VCaP (cell line): ENCODE measurements at regions not wholly inside any gene's neighbourhood (a gene's known extent, or its start where the extent isn't known, plus 50 kb on each side); places are given as distances from the start of the nearest gene placed in this dataset.

Experiments
- H3K27ac ChIP-seq: fragments of 450-650 bp; 2 replicates; pipeline ENCODE4 v1.5.1; 2017
- CTCF ChIP-seq: fragments of 450-650 bp; conservative IDR thresholded peaks from 2 replicates; pipeline ENCODE4 v1.5.1; 2017; ENCODE audit warnings: mild to moderate bottlenecking, moderate library complexity

GRCh38 chr6:66134021-66134420 is 427.0 kb upstream of the EYS start:
- H3K27ac ChIP-seq, result no peak overlapping the region
- TF ChIP-seq CTCF, result no peak

GRCh38 chr6:66128656-66129055 is 421.6 kb upstream of the EYS start:
- TF ChIP-seq CTCF, result no peak
- H3K27ac ChIP-seq, result no peak overlapping the region

GRCh38 chr6:66128243-66128642 is 421.2 kb upstream of the EYS start:
- no peak for TF ChIP-seq CTCF
- no peak overlapping the region for H3K27ac ChIP-seq

- no peak overlapping the region for H3K27ac ChIP-seq
- TF ChIP-seq CTCF, result no peak
Measured at GRCh38 chr6:66127061-66127460, 420.0 kb upstream of the EYS start.

GRCh38 chr6:66126358-66126757 is 419.3 kb upstream of the EYS start:
- no peak overlapping the region for H3K27ac ChIP-seq
- TF ChIP-seq CTCF, result no peak

- no peak overlapping the region for H3K27ac ChIP-seq
- no peak for TF ChIP-seq CTCF
Measured at GRCh38 chr6:66103954-66104353, 396.9 kb upstream of the EYS start.

GRCh38 chr6:66103354-66103753 is 396.3 kb upstream of the EYS start:
- TF ChIP-seq CTCF, result no peak
- no peak overlapping the region for H3K27ac ChIP-seq

GRCh38 chr6:66096679-66097078 is 389.7 kb upstream of the EYS start:
- no peak for TF ChIP-seq CTCF

More at GRCh38 chr6:66096679-66097078, 389.7 kb upstream of the EYS start:
- H3K27ac ChIP-seq, result no peak overlapping the region
